Naive B cell (primary cell): ENCODE measurements at regions not wholly inside any gene's neighbourhood (a gene's known extent, or its start where the extent isn't known, plus 50 kb on each side); places are given as distances from the start of the nearest gene placed in this dataset.
A peak's percentile ranks its signal among the peaks of the same experiment; 100 is the strongest.
"Not testable (repeated sequence)": the region's sequence is repeated elsewhere in the genome, so short reads cannot be mapped to it uniquely, and the experiment has no call there.

ENCODE experiments used
- ATAC-seq, 2 donors: fragments of 150-1000 bp; cut with Tn5 transposase; 2 replicates each; pipeline ENCODE4 v1.10.0; 2021; ENCODE audit warnings: low read depth in 2 of 2, mild to moderate bottlenecking in 2 of 2, moderate library complexity in 2 of 2
- DNase-seq: peaks from one replicate; pipeline ENCODE4 v3.0.0; 2022
- H3K27ac Mint-ChIP-seq, 6 donors: one replicate each; pipeline ENCODE4 v1.8.0; 2020 to 2022; ENCODE audit warnings: mild to moderate bottlenecking in 6 of 6, mixed read lengths in 6 of 6, moderate library complexity in 5 of 6, inconsistent platforms in 2 of 6
- H3K27me3 Mint-ChIP-seq, 3 donors: one replicate each; pipeline ENCODE4 v1.8.0; 2021 to 2022; ENCODE audit warnings: mixed read lengths in 3 of 3, mild to moderate bottlenecking in 1 of 3
- H3K36me3 Mint-ChIP-seq, 2 donors: one replicate each; pipeline ENCODE4 v1.8.0; 2020 to 2022; ENCODE audit warnings: mixed read lengths in 2 of 2, inconsistent platforms in 1 of 2, mild to moderate bottlenecking in 1 of 2
- H3K4me1 Mint-ChIP-seq, 3 donors: one replicate each; pipeline ENCODE4 v1.8.0; 2020 to 2022; ENCODE audit warnings: mixed read lengths in 3 of 3, inconsistent platforms in 1 of 3, mild to moderate bottlenecking in 1 of 3, moderate library complexity in 1 of 3
- H3K4me3 Mint-ChIP-seq, 8 donors: one replicate each; pipeline ENCODE4 v1.8.0; 2020 to 2022; ENCODE audit warnings: mild to moderate bottlenecking in 8 of 8, mixed read lengths in 8 of 8, moderate library complexity in 8 of 8, inconsistent platforms in 2 of 8
- H3K9me3 Mint-ChIP-seq, 7 donors: one replicate each; pipeline ENCODE4 v1.8.0; 2020 to 2022; ENCODE audit warnings: mixed read lengths in 7 of 7, mild to moderate bottlenecking in 5 of 7, inconsistent platforms in 2 of 7, moderate library complexity in 1 of 7

- no peak for DNase-seq
- H3K36me3 Mint-ChIP-seq, result no peaks in the 10 kb centered on the region
- no peak overlapping the region for H3K27ac Mint-ChIP-seq
- ATAC-seq, result no peak
- peaks cover 0 to 7% (median 0%) of the 10 kb centered on the region in 7 donors for H3K9me3 Mint-ChIP-seq
- H3K4me1 Mint-ChIP-seq, result no peaks in the 10 kb centered on the region
- peaks cover 0 to 5% (median 3%) of the 10 kb centered on the region in 3 donors for H3K27me3 Mint-ChIP-seq
- H3K4me3 Mint-ChIP-seq, result no peak overlapping the region
Observed at GRCh38 chrY:19644889-19645638, 99.5 kb downstream of the KDM5D start.

- H3K27me3 Mint-ChIP-seq, result no peaks in the 10 kb centered on the region
- ATAC-seq (no peak), DNase-seq (no peak)
- H3K36me3 Mint-ChIP-seq, result no peaks in the 10 kb centered on the region
- H3K9me3 Mint-ChIP-seq, result peaks cover 0 to 4% (median 0%) of the 10 kb centered on the region in 7 donors
- no peaks in the 10 kb centered on the region for H3K4me1 Mint-ChIP-seq
- no peak overlapping the region for H3K4me3 Mint-ChIP-seq
- no peak overlapping the region for H3K27ac Mint-ChIP-seq
Observed at GRCh38 chrY:19637651-19638347, 106.7 kb downstream of the KDM5D start.

GRCh38 chrY:19628926-19629325 is 115.6 kb downstream of the KDM5D start:
- Mint-ChIP-seq H3K36me3 (no peaks in the 10 kb centered on the region), H3K4me1 (no peaks in the 10 kb centered on the region), H3K9me3 (peaks cover 0 to 3% (median 0%) of the 10 kb centered on the region in 7 donors), H3K4me3 (no peak overlapping the region), H3K27me3 (peaks cover 0 to 14% (median 8%) of the 10 kb centered on the region in 3 donors), H3K27ac (no peak overlapping the region)
- ATAC-seq, result no peak
- DNase-seq, result no peak

GRCh38 chrY:19622392-19622791 is 122.1 kb downstream of the KDM5D start:
- no peaks in the 10 kb centered on the region for H3K4me1 Mint-ChIP-seq
- H3K36me3 Mint-ChIP-seq, result no peaks in the 10 kb centered on the region
- H3K27me3 Mint-ChIP-seq, result peaks cover 0 to 5% (median 2%) of the 10 kb centered on the region in 3 donors
- H3K4me3 Mint-ChIP-seq, result no peak overlapping the region
- H3K27ac Mint-ChIP-seq, result no peak overlapping the region
- ATAC-seq, result no peak
- DNase-seq, result no peak
- H3K9me3 Mint-ChIP-seq, result peaks cover 0 to 3% (median 0%) of the 10 kb centered on the region in 7 donors

- no peak overlapping the region for H3K4me3 Mint-ChIP-seq
- peaks cover 0 to 2% (median 0%) of the 10 kb centered on the region in 7 donors for H3K9me3 Mint-ChIP-seq
- DNase-seq (no peak), ATAC-seq (no peak)
- peak overlapping the region in 1 of 6 donors; percentile 56 for H3K27ac Mint-ChIP-seq
- H3K36me3 Mint-ChIP-seq, result no peaks in the 10 kb centered on the region
- H3K4me1 Mint-ChIP-seq, result no peaks in the 10 kb centered on the region
- H3K27me3 Mint-ChIP-seq, result no peaks in the 10 kb centered on the region
Observed at GRCh38 chrY:19621756-19622155, 122.8 kb downstream of the KDM5D start.

GRCh38 chrY:19601113-19601512 is 143.4 kb downstream of the KDM5D start:
- H3K4me1 Mint-ChIP-seq, result peaks cover 0 to 11% (median 0%) of the 10 kb centered on the region in 3 donors
- H3K9me3 Mint-ChIP-seq, result no peaks in the 10 kb centered on the region
- DNase-seq (no peak), ATAC-seq (no peak)
- H3K4me3 Mint-ChIP-seq, result no peak overlapping the region
- H3K27ac Mint-ChIP-seq, result no peak overlapping the region
- no peaks in the 10 kb centered on the region for H3K36me3 Mint-ChIP-seq
- no peaks in the 10 kb centered on the region for H3K27me3 Mint-ChIP-seq

- Mint-ChIP-seq H3K27ac (no peak overlapping the region), H3K4me3 (no peak overlapping the region), H3K9me3 (no peaks in the 10 kb centered on the region), H3K27me3 (no peaks in the 10 kb centered on the region), H3K36me3 (no peaks in the 10 kb centered on the region), H3K4me1 (peaks cover 0 to 11% (median 0%) of the 10 kb centered on the region in 3 donors)
- ATAC-seq (no peak), DNase-seq (no peak)
Observed at GRCh38 chrY:19600711-19601110, 143.8 kb downstream of the KDM5D start.

- Mint-ChIP-seq H3K9me3 (no peaks in the 10 kb centered on the region), H3K4me3 (no peak overlapping the region), H3K36me3 (no peaks in the 10 kb centered on the region), H3K27ac (no peak overlapping the region), H3K27me3 (no peaks in the 10 kb centered on the region), H3K4me1 (no peaks in the 10 kb centered on the region)
- no peak for DNase-seq
- ATAC-seq, result no peak
Observed at GRCh38 chrY:19590235-19590634, 154.3 kb downstream of the KDM5D start.

- Mint-ChIP-seq H3K4me3 (no peak overlapping the region), H3K36me3 (no peaks in the 10 kb centered on the region), H3K9me3 (no peaks in the 10 kb centered on the region), H3K27me3 (no peaks in the 10 kb centered on the region), H3K27ac (no peak overlapping the region), H3K4me1 (no peaks in the 10 kb centered on the region)
- ATAC-seq (no peak), DNase-seq (no peak)
Observed at GRCh38 chrY:19589664-19590063, 154.9 kb downstream of the KDM5D start.

GRCh38 chrY:19587311-19587710 is 157.2 kb downstream of the KDM5D start:
- ATAC-seq, result no peak
- Mint-ChIP-seq H3K27ac (peak overlapping the region in 1 of 6 donors; percentile 71), H3K4me3 (no peak overlapping the region), H3K27me3 (no peaks in the 10 kb centered on the region), H3K4me1 (peaks cover 0 to 8% (median 0%) of the 10 kb centered on the region in 3 donors), H3K36me3 (no peaks in the 10 kb centered on the region), H3K9me3 (no peaks in the 10 kb centered on the region)
- DNase-seq, result no peak

- not testable (repeated sequence) for H3K27ac Mint-ChIP-seq, DNase-seq, H3K36me3 Mint-ChIP-seq, H3K27me3 Mint-ChIP-seq, ATAC-seq, H3K9me3 Mint-ChIP-seq
- peak overlapping the region in 1 of 8 donors; percentile 26 for H3K4me3 Mint-ChIP-seq
- H3K4me1 Mint-ChIP-seq, result peaks cover 0 to 24% (median 0%) of the 10 kb centered on the region in 3 donors
Observed at GRCh38 chrY:19580990-19581389, 163.5 kb downstream of the KDM5D start.

- no peak for DNase-seq
- Mint-ChIP-seq H3K27ac (no peak overlapping the region), H3K36me3 (no peaks in the 10 kb centered on the region), H3K4me3 (no peak overlapping the region), H3K4me1 (peaks cover 0 to 19% (median 0%) of the 10 kb centered on the region in 3 donors), H3K27me3 (no peaks in the 10 kb centered on the region), H3K9me3 (no peaks in the 10 kb centered on the region)
- ATAC-seq, result no peak
Observed at GRCh38 chrY:19578281-19578874, 166.1 kb downstream of the KDM5D start.

GRCh38 chrY:19577250-19577649 is 167.3 kb downstream of the KDM5D start:
- no peak for DNase-seq
- H3K4me3 Mint-ChIP-seq, result no peak overlapping the region
- no peak overlapping the region for H3K27ac Mint-ChIP-seq

GRCh38 chrY:19574939-19575338 is 169.6 kb downstream of the KDM5D start:
- H3K4me3 Mint-ChIP-seq, result no peak overlapping the region
- no peaks in the 10 kb centered on the region for H3K9me3 Mint-ChIP-seq
- DNase-seq (no peak), ATAC-seq (no peak)
- peaks cover 0 to 14% (median 0%) of the 10 kb centered on the region in 3 donors for H3K4me1 Mint-ChIP-seq
- H3K27me3 Mint-ChIP-seq, result no peaks in the 10 kb centered on the region
- no peaks in the 10 kb centered on the region for H3K36me3 Mint-ChIP-seq
- no peak overlapping the region for H3K27ac Mint-ChIP-seq

More at GRCh38 chrY:19577250-19577649, 167.3 kb downstream of the KDM5D start:
- H3K9me3 Mint-ChIP-seq, result no peaks in the 10 kb centered on the region
- no peaks in the 10 kb centered on the region for H3K36me3 Mint-ChIP-seq
- no peak for ATAC-seq
- H3K4me1 Mint-ChIP-seq, result peaks cover 0 to 16% (median 0%) of the 10 kb centered on the region in 3 donors
- no peaks in the 10 kb centered on the region for H3K27me3 Mint-ChIP-seq
